Ishikawa (cell line): ENCODE measurements at regions not wholly inside any gene's neighbourhood (a gene's known extent, or its start where the extent isn't known, plus 50 kb on each side); places are given as distances from the start of the nearest gene placed in this dataset.

Source experiments
- CREB1 ChIP-seq: IDR thresholded peaks from 2 replicates; pipeline ENCODE4 v1.6.1; 2012; ENCODE audit warnings: low read depth
- EP300 ChIP-seq: IDR thresholded peaks from 2 replicates; pipeline ENCODE4 v1.6.1; 2012; ENCODE audit warnings: borderline replicate concordance
- TAF1 ChIP-seq: IDR thresholded peaks from 2 replicates; pipeline ENCODE4 v1.6.1; 2012; ENCODE audit warnings: low read depth, mild to moderate bottlenecking
- TEAD4 ChIP-seq: IDR thresholded peaks from 2 replicates; pipeline ENCODE4 v1.6.1; 2012
- YY1 ChIP-seq: IDR thresholded peaks from 2 replicates; pipeline ENCODE4 v1.6.1; 2012; ENCODE audit warnings: low read depth
- TF ChIP-seq, protein P1 (sequence below): IDR thresholded peaks from 2 replicates; pipeline ENCODE4 v1.6.1; 2012; ENCODE audit warnings: low read depth, mild to moderate bottlenecking
- TF ChIP-seq, protein P2 (sequence below): IDR thresholded peaks from 2 replicates; pipeline ENCODE4 v1.6.1; 2012

DNA sequence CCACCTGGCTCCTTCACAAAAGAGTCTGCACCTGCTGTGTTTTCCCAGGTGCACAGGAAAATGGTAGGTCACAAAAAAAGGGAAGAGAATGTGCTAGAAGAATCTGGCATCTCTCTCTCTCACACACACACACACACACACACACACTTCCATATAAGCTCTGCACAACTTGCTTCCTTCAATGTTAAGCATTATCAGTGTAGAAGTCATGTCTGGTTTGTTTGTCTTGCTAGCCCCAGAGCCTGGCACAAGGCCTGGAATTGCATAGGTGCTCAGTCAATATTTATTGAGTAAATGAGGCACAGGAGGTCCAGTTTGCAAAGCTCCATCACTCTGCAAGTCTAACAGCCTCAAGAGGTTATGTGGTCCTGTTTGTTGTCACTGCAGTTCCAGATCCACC is 867.3 kb upstream of the AUTS2 start:
- TF ChIP-seq, protein P1, sequence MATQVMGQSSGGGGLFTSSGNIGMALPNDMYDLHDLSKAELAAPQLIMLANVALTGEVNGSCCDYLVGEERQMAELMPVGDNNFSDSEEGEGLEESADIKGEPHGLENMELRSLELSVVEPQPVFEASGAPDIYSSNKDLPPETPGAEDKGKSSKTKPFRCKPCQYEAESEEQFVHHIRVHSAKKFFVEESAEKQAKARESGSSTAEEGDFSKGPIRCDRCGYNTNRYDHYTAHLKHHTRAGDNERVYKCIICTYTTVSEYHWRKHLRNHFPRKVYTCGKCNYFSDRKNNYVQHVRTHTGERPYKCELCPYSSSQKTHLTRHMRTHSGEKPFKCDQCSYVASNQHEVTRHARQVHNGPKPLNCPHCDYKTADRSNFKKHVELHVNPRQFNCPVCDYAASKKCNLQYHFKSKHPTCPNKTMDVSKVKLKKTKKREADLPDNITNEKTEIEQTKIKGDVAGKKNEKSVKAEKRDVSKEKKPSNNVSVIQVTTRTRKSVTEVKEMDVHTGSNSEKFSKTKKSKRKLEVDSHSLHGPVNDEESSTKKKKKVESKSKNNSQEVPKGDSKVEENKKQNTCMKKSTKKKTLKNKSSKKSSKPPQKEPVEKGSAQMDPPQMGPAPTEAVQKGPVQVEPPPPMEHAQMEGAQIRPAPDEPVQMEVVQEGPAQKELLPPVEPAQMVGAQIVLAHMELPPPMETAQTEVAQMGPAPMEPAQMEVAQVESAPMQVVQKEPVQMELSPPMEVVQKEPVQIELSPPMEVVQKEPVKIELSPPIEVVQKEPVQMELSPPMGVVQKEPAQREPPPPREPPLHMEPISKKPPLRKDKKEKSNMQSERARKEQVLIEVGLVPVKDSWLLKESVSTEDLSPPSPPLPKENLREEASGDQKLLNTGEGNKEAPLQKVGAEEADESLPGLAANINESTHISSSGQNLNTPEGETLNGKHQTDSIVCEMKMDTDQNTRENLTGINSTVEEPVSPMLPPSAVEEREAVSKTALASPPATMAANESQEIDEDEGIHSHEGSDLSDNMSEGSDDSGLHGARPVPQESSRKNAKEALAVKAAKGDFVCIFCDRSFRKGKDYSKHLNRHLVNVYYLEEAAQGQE = no peak
- no peak for TF ChIP-seq TAF1
- TF ChIP-seq EP300 = no peak
- TF ChIP-seq YY1 = no peak
- TF ChIP-seq CREB1 = no peak
- TF ChIP-seq, protein P2, sequence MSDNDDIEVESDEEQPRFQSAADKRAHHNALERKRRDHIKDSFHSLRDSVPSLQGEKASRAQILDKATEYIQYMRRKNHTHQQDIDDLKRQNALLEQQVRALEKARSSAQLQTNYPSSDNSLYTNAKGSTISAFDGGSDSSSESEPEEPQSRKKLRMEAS = no peak
- no peak for TF ChIP-seq TEAD4
